ENCODE measurements at regions not wholly inside any gene's neighbourhood (a gene's known extent, or its start where the extent isn't known, plus 50 kb on each side); places are given as distances from the start of the nearest gene placed in this dataset.

GRCh38 chr14:43729143-43729542, 777.9 kb downstream of the FSCB start:
- TF ChIP-seq CTCF (IDR thresholded peaks at IDR 0.05) (no peak), EZH2 (IDR thresholded peaks at IDR 0.05; ENCODE audit: borderline replicate concordance, insufficient read depth, low read depth, low read length, poor library complexity, severe bottlenecking) (no peak)

Measured in B cell (primary cell).